ENCODE measurements at regions not wholly inside any gene's neighbourhood (a gene's known extent, or its start where the extent isn't known, plus 50 kb on each side); places are given as distances from the start of the nearest gene placed in this dataset.

DNA sequence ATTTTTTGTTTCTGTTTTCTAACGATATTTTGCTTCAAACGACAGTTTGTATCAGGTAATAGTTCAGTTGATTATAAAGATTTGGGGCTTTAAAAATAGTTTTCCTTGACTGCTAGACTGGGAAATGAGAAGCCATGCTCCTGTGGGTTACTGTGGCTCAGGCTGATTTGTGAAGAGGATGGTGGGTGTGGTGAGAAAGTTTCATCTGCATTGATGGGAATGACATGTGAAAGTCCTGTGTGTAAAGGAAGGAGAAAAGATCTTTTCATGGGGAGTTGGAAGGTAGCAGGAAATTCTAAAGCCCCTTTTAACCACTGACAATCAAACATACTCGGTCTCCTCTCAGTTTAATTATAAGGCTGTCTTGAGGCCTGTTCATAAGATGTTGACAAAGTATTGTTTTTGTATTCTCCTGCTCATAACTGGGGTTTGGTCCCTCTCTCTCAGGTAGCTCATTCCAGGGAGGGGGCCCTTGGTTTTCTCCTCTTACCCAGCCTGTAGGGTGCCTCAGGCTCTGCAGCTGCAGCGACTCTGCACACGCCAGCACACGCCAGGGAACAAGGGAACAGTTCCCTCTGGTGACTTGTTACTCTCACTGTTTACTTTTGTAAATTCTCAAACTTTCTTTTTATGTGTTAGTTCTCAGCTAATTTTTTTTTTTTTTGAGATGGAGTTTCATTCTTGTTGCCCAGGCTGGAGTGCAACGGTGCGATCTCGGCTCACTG lies 91.6 kb downstream of the CARTPT start:
- Histone ChIP-seq H3K4me1 (ENCODE audit: control insufficient read depth, insufficient read depth, low read length) (no peaks in the 10 kb centered on the region), H3K9me3 (ENCODE audit: control insufficient read depth, insufficient read depth, low read length) (no peaks in the 10 kb centered on the region), H3K56ac (ENCODE audit: extremely low read depth, insufficient read depth, low read length) (no peak overlapping the region), H2AK5ac (ENCODE audit: low read depth, low read length) (no peak overlapping the region), H4K8ac (ENCODE audit: low read depth in 2 of 2, low read length in 2 of 2) (no peak overlapping the region), H3K79me1 (ENCODE audit: low read depth in 1 of 2, low read length in 2 of 2) (no peaks in the 10 kb centered on the region), H4K20me1 (ENCODE audit: insufficient read depth, low read length) (no peaks in the 10 kb centered on the region), H4K91ac (ENCODE audit: insufficient read depth, low read depth, low read length) (no peak overlapping the region), H3K4ac (ENCODE audit: low read depth, low read length) (no peak overlapping the region), H4K5ac (ENCODE audit: low read depth, low read length) (no peak overlapping the region), H2AK9ac (replicated peaks; ENCODE audit: low read depth, low read length, poor library complexity) (no peak overlapping the region), H3K4me2 (ENCODE audit: low read depth, low read length) (no peak overlapping the region), H2BK5ac (ENCODE audit: low read depth, low read length, poor library complexity, severe bottlenecking) (no peak overlapping the region), H2BK120ac (ENCODE audit: low read depth, low read length) (no peak overlapping the region), H3K4me3 (ENCODE audit: insufficient read depth, low read depth, low read length) (no peak overlapping the region), H3K18ac (ENCODE audit: low read depth, low read length) (no peak overlapping the region), H3K27me3 (ENCODE audit: control insufficient read depth, insufficient read depth, low read length) (peaks cover 17% of the 10 kb centered on the region), H2BK20ac (ENCODE audit: low read depth, low read length) (no peak overlapping the region), H3K36me3 (ENCODE audit: control insufficient read depth, insufficient read depth, low read length) (no peaks in the 10 kb centered on the region), H3K14ac (replicated peaks; ENCODE audit: low read depth, low read length) (no peak overlapping the region), H3K9ac (ENCODE audit: low read depth, low read length) (no peak overlapping the region), H3K9me1 (ENCODE audit: insufficient read depth, low read length) (no peaks in the 10 kb centered on the region), H3K23ac (ENCODE audit: low read depth, low read length) (no peak overlapping the region), H2BK15ac (ENCODE audit: low read depth, low read length) (no peak overlapping the region), H3K27ac (ENCODE audit: insufficient read depth, low read length) (no peak overlapping the region), H2AFZ (replicated peaks; ENCODE audit: low read length, poor library complexity) (no peak overlapping the region)
- in situ Hi-C loops (cut with MboI; ENCODE audit: low sequenced_read_pairs) = no loop called here
- intact Hi-C loops (cut with micrococcal nuclease) = no loop called here
- ChIA-PET CTCF (no interaction called here), POLR2A (ENCODE audit: unreplicated experiment) (no interaction called here)
- BruUV-seq (replicated peaks) = no TSS peak
- dilution Hi-C loops (cut with HindIII; ENCODE audit: low sequenced_read_pairs, unreplicated experiment) = no loop called here
- TF ChIP-seq, protein P1, sequence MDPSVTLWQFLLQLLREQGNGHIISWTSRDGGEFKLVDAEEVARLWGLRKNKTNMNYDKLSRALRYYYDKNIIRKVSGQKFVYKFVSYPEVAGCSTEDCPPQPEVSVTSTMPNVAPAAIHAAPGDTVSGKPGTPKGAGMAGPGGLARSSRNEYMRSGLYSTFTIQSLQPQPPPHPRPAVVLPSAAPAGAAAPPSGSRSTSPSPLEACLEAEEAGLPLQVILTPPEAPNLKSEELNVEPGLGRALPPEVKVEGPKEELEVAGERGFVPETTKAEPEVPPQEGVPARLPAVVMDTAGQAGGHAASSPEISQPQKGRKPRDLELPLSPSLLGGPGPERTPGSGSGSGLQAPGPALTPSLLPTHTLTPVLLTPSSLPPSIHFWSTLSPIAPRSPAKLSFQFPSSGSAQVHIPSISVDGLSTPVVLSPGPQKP (IDR thresholded peaks at IDR 0.05; ENCODE audit: borderline replicate concordance, low read depth, low read length) = no peak
- no peak for TF ChIP-seq CHD1 (IDR thresholded peaks at IDR 0.05; ENCODE audit: low read depth, low read length)
- TF ChIP-seq RAD21 (IDR thresholded peaks at IDR 0.05; ENCODE audit: low read length) = no peak
- TF ChIP-seq, protein P2, sequence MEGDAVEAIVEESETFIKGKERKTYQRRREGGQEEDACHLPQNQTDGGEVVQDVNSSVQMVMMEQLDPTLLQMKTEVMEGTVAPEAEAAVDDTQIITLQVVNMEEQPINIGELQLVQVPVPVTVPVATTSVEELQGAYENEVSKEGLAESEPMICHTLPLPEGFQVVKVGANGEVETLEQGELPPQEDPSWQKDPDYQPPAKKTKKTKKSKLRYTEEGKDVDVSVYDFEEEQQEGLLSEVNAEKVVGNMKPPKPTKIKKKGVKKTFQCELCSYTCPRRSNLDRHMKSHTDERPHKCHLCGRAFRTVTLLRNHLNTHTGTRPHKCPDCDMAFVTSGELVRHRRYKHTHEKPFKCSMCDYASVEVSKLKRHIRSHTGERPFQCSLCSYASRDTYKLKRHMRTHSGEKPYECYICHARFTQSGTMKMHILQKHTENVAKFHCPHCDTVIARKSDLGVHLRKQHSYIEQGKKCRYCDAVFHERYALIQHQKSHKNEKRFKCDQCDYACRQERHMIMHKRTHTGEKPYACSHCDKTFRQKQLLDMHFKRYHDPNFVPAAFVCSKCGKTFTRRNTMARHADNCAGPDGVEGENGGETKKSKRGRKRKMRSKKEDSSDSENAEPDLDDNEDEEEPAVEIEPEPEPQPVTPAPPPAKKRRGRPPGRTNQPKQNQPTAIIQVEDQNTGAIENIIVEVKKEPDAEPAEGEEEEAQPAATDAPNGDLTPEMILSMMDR (conservative IDR thresholded peaks at IDR 0.05; ENCODE audit: low read depth, low read length) = no peak
- TF ChIP-seq, protein P3, sequence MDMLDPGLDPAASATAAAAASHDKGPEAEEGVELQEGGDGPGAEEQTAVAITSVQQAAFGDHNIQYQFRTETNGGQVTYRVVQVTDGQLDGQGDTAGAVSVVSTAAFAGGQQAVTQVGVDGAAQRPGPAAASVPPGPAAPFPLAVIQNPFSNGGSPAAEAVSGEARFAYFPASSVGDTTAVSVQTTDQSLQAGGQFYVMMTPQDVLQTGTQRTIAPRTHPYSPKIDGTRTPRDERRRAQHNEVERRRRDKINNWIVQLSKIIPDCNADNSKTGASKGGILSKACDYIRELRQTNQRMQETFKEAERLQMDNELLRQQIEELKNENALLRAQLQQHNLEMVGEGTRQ (IDR thresholded peaks at IDR 0.05; ENCODE audit: low read depth, low read length) = no peak
- TF ChIP-seq FOS (IDR thresholded peaks at IDR 0.05; ENCODE audit: low read depth, low read length) = no peak
- no peak for TF ChIP-seq NFE2L2 (IDR thresholded peaks at IDR 0.05; ENCODE audit: low read depth, low read length)
- TF ChIP-seq MXI1 (IDR thresholded peaks at IDR 0.05; ENCODE audit: borderline replicate concordance, low read depth, low read length) = no peak
- no CpG with 5 or more reads among the region's 9 CpGs for WGBS, 2 experiments (ENCODE audit: extremely low coverage in 2 of 2, insufficient read length in 1 of 2)
- no peak for ATAC-seq (ENCODE audit: low read depth)
- no peak for DNase-seq

Data from IMR-90 (cell line).